ENCODE measurements at regions not wholly inside any gene's neighbourhood (a gene's known extent, or its start where the extent isn't known, plus 50 kb on each side); places are given as distances from the start of the nearest gene placed in this dataset.

- TF ChIP-seq CTCF (IDR thresholded peaks at IDR 0.05; ENCODE audit: insufficient read depth, low read depth, low read length) (no peak), EZH2 (IDR thresholded peaks at IDR 0.05; ENCODE audit: insufficient read depth, low read length) (no peak)
These were observed 217.7 kb downstream of the MN1 start for GRCh38 chr22:27583856-27584255.

All from astrocyte (in vitro differentiated cells and primary cell).